Muscle layer of colon (tissue), 2 donors: ENCODE measurements at regions not wholly inside any gene's neighbourhood (a gene's known extent, or its start where the extent isn't known, plus 50 kb on each side); places are given as distances from the start of the nearest gene placed in this dataset.

Experiments
- H3K27ac ChIP-seq: one replicate; pipeline ENCODE4 v1.7.0; 2013; ENCODE audit warnings: low read depth, mild to moderate bottlenecking, low read length, moderate library complexity
- H3K27me3 ChIP-seq, 2 donors: one replicate each; pipeline ENCODE4 v1.7.0; 2013; ENCODE audit warnings: low read length in 2 of 2, mild to moderate bottlenecking in 2 of 2; ENCODE audit not compliant: insufficient read depth in 2 of 2, control insufficient read depth in 1 of 2
- H3K36me3 ChIP-seq: one replicate; pipeline ENCODE4 v1.7.0; 2013; ENCODE audit warnings: mild to moderate bottlenecking, low read length; ENCODE audit not compliant: insufficient read depth
- H3K4me1 ChIP-seq: one replicate; pipeline ENCODE4 v1.7.0; 2013; ENCODE audit warnings: mild to moderate bottlenecking, low read length; ENCODE audit not compliant: insufficient read depth
- H3K4me3 ChIP-seq, 2 donors: one replicate each; pipeline ENCODE4 v1.7.0; 2013; ENCODE audit warnings: low read length in 2 of 2, low read depth in 1 of 2, mild to moderate bottlenecking in 1 of 2, moderate library complexity in 1 of 2
- H3K9ac ChIP-seq: one replicate; pipeline ENCODE4 v1.7.0; 2013; ENCODE audit warnings: low read length
- H3K9me3 ChIP-seq: one replicate; pipeline ENCODE4 v1.7.0; 2013; ENCODE audit warnings: mild to moderate bottlenecking, low read length
- donor health status: abdominal sarcoma.
- donor health status: Adenocarcinoma of cecum.

DNA sequence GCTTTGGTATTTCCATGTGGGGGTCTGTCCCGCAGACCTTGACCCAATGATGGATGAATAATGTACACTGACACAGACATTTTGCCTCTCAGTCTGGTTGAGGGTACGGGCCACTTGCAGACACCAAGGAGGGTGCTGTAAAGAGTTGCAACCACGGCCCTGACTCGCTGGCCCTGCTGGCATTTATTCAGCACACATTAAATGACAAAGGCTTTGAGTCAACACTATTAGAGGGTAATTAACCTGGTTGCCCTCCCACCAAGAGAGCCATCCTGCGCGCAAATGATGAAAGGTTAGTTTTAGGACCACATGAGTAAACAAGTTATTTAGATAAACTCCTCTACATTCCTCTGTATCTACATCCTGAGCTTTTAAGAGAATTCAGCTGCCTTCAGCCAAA, 308.9 kb upstream of the MMS22L start:
- no peak overlapping the region for H3K9ac ChIP-seq
- no peaks in the 10 kb centered on the region for H3K27me3 ChIP-seq
- H3K9me3 ChIP-seq = no peaks in the 10 kb centered on the region
- no peak overlapping the region for H3K27ac ChIP-seq
- no peak overlapping the region for H3K4me3 ChIP-seq
- H3K36me3 ChIP-seq = no peaks in the 10 kb centered on the region
- H3K4me1 ChIP-seq = no peaks in the 10 kb centered on the region

DNA sequence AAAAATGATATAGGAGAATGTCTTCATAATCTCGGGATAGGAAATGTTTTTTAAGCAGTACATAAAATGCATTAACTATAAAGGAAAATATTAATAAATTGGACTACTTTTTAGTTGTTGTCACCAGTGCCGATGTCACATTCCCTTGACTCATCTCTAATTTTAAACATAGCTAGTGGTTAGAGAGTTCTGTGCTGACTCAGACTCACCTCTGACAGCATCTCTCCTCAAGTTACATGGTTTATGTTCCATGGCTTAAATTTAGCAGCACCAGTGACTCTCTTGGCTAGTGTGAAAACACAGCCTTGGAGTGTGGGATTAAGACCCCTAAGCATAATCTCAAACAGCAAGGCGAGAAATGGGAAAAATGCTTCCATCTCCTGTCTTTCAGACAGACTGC, 311.8 kb upstream of the MMS22L start:
- Histone ChIP-seq H3K4me1 (no peaks in the 10 kb centered on the region), H3K9me3 (no peaks in the 10 kb centered on the region), H3K27ac (no peak overlapping the region), H3K4me3 (no peak overlapping the region), H3K27me3 (no peaks in the 10 kb centered on the region), H3K9ac (no peak overlapping the region), H3K36me3 (no peaks in the 10 kb centered on the region)

DNA sequence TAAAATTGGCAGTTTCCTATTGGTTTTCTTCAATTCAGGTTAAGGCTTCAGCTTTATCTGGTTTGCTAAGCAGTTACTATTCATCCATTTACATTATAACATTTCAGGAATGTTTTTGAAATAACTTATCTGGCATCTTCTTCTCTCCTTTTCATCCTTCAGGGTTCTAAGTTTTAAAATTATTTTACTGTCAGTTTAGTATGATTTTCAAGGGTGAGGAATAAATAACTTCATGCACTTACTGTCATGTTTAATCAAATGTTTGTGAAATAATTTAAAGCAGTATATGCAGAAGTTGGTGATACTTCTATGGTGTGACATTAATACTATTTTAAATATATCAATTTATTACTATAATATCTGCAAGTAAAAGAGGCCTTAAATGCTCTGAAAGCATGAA, 338.1 kb upstream of the MMS22L start:
- Histone ChIP-seq H3K27ac (no peak overlapping the region), H3K4me1 (no peaks in the 10 kb centered on the region), H3K27me3 (no peaks in the 10 kb centered on the region), H3K9me3 (peaks cover 4% of the 10 kb centered on the region), H3K9ac (no peak overlapping the region), H3K36me3 (no peaks in the 10 kb centered on the region), H3K4me3 (no peak overlapping the region)

DNA sequence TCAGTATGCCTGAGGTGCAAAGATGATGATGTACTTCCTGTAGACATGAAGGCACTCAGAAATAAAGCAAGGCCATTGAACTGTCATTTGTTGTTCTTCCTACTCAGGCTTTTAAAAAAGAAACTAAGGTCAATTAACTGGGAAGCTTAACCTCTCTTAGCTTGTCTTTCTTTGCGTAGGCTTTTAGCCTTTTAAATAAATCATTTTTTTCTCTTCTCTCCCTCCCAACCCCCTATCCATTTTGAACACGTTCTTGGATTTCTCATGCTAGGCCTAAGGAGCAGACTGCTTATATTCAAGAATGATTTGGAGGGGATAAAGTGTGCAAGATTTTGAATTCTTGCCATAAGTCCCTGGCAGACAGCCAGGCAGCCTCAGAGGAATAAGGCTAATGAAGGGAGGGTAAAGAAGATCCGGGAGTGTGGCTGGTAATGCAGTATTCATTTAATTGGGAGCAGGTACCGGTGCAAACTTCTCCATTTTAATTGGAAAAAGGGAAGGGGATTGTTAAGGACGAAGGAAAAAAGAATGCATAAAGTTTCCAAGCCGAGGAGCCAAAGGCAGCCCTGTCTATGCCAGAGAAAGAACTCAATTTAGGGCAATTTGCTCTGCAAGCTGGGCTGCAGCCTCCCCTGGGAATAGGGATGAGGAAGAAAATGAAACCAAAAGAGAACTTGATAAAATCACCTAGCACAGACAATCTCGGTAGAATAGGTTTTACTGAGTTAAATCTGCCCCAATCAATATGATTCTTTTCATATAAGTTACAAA, 343.8 kb upstream of the MMS22L start:
- Histone ChIP-seq H3K36me3 (no peaks in the 10 kb centered on the region), H3K27ac (no peak overlapping the region), H3K27me3 (no peaks in the 10 kb centered on the region), H3K4me3 (peak overlapping the region; percentile 11 to 42), H3K4me1 (peaks cover 5% of the 10 kb centered on the region), H3K9ac (no peak overlapping the region), H3K9me3 (no peaks in the 10 kb centered on the region)

DNA sequence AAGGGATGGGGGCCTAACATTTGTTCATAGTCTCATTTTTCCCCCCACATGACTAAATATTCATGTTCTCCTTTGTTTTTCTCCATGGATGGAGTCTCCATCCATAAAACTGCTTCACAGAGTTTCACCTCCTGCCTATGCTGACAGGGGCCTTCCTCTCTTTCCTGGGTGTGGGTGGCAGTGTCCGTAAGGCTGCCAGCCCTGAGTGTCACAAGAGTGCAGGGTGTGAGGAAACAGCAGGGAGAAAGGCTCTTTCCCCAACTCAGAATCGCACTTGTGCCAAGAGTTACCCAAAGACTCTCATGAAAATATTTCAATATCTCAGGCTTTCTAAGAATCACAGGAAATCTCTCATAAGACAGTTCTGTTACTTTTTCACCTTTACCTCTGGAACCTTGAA, 346.2 kb upstream of the MMS22L start:
- no peak overlapping the region for H3K4me3 ChIP-seq
- H3K27me3 ChIP-seq = no peaks in the 10 kb centered on the region
- H3K4me1 ChIP-seq = peaks cover 5% of the 10 kb centered on the region
- no peaks in the 10 kb centered on the region for H3K9me3 ChIP-seq
- H3K27ac ChIP-seq = no peak overlapping the region
- no peaks in the 10 kb centered on the region for H3K36me3 ChIP-seq
- no peak overlapping the region for H3K9ac ChIP-seq

DNA sequence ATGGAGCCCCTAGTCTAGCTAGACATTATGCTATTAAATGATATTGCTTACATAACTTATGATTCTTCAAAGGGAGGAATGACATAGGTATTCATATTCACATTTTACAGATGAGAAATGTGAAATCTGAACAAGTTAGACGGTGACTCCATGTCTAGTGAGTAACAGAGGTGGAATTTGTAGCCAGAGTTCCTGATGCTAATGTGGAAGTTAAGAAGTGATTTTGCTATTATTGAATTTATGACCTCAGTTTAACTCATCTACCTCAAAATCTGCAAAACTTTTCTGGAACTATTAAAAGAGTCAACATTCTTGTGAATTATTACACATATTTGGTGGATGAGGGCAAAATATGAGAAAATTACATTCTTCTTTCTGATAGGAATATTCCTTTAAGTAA, 347.6 kb upstream of the MMS22L start:
- no peak overlapping the region for H3K27ac ChIP-seq
- H3K9ac ChIP-seq = no peak overlapping the region
- no peaks in the 10 kb centered on the region for H3K9me3 ChIP-seq
- peaks cover 5% of the 10 kb centered on the region for H3K4me1 ChIP-seq
- no peaks in the 10 kb centered on the region for H3K27me3 ChIP-seq
- H3K4me3 ChIP-seq = no peak overlapping the region
- H3K36me3 ChIP-seq = no peaks in the 10 kb centered on the region

DNA sequence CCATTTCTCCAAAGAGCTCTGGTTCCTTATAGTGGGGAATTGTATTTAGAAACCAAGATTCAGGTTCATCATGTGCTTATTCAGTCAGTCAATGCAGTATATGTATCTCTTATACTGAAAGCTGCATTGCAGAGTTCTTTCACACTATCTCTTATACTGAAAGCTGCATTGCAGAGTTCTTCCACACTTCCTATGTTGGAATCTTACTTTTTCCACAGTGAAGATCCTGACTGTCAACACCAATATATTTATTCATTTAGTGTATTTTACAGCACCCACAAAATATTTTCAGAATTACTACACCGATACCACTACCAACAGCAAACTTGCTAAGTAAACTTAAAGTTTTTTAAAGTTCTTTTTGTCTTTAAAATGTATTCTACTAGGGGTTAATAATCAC, 349.3 kb upstream of the MMS22L start:
- no peaks in the 10 kb centered on the region for H3K27me3 ChIP-seq
- H3K36me3 ChIP-seq = no peaks in the 10 kb centered on the region
- H3K9me3 ChIP-seq = no peaks in the 10 kb centered on the region
- no peak overlapping the region for H3K9ac ChIP-seq
- H3K4me3 ChIP-seq = no peak overlapping the region
- H3K27ac ChIP-seq = no peak overlapping the region
- H3K4me1 ChIP-seq = no peaks in the 10 kb centered on the region

DNA sequence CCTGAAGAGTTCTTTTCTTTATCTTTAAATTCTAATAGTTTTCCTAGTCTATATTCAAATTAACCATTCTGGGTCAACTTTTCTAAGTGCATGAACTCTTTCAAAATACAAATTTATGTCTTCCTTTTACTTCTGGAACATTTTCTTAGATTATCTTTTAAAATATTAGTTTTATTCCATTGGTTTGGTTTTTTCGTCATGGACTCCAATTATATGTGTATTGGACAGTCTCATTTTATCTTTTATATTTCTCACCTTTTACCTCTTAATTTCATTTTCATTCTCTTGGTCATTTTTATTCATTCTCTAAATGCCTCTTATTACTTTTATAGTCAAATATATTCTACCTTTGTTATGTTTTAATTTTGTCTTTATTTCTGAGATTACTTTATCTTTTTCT, 356.7 kb upstream of the MMS22L start:
- Histone ChIP-seq H3K4me3 (no peak overlapping the region), H3K27me3 (no peaks in the 10 kb centered on the region), H3K9ac (no peak overlapping the region), H3K36me3 (no peaks in the 10 kb centered on the region), H3K27ac (no peak overlapping the region), H3K9me3 (no peaks in the 10 kb centered on the region), H3K4me1 (no peaks in the 10 kb centered on the region)

DNA sequence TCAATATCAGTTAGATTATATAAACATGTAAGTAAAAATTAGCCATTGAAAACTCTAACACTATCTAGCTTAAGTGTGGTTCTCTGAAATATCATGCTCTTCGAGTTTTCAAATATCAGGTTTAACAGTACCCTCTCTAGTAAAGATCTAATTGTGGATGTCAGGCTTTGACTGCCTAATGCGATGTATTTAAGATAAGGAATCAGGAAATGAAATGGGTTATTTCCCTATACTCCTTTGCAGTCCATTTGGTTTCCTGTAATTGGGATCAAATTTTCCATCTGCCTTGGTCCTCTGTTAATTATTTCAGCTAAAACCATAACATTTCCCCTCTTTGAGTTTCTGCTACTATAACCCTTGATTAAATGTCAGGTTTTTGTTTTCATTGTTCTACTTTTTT, 361.3 kb upstream of the MMS22L start:
- H3K4me1 ChIP-seq = no peaks in the 10 kb centered on the region
- H3K27me3 ChIP-seq = no peaks in the 10 kb centered on the region
- H3K36me3 ChIP-seq = no peaks in the 10 kb centered on the region
- H3K9me3 ChIP-seq = no peaks in the 10 kb centered on the region
- H3K4me3 ChIP-seq = no peak overlapping the region
- no peak overlapping the region for H3K9ac ChIP-seq
- no peak overlapping the region for H3K27ac ChIP-seq

DNA sequence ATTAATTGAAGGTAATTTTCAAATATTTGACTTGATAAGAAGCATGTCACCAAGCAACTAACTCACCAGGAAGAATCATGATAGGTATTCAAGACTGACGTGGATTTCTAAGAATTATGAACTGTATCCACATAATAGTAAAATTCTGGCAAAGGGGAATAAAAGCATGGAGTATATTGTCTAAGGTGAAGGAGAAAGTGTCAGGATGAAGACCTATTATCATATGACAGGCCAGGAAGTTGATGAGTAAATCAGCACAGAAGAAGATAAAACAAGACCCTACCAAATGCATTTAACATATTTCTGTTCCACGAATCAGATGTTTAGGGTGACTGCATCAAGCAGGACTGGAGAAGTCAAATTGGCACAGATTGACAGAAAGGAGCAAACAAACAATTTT, 362.7 kb upstream of the MMS22L start:
- Histone ChIP-seq H3K4me3 (no peak overlapping the region), H3K9me3 (no peaks in the 10 kb centered on the region), H3K27me3 (no peaks in the 10 kb centered on the region), H3K36me3 (no peaks in the 10 kb centered on the region), H3K4me1 (no peaks in the 10 kb centered on the region), H3K27ac (no peak overlapping the region), H3K9ac (no peak overlapping the region)

DNA sequence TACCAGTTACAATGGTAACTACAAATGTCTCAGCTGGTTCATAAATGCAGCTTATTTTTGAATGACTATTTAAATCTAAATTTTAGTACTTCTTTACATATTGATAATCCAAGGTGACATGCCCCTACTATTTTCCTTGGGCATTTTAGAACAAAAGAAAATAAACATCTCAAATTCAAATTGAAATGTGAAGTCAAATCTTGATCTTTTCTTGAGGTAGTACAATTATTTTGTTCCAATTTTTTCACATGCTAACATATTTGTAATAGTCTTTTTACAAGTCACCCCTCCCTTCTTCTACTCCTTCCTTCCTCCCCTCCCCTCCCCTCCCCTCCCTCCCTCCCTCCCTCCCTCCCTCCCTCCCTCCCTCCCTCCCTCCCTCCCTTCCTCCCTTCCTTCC, 370.1 kb upstream of the MMS22L start:
- Histone ChIP-seq H3K36me3 (no peaks in the 10 kb centered on the region), H3K4me1 (no peaks in the 10 kb centered on the region), H3K9me3 (no peaks in the 10 kb centered on the region), H3K27ac (no peak overlapping the region), H3K4me3 (no peak overlapping the region), H3K27me3 (no peaks in the 10 kb centered on the region), H3K9ac (no peak overlapping the region)

DNA sequence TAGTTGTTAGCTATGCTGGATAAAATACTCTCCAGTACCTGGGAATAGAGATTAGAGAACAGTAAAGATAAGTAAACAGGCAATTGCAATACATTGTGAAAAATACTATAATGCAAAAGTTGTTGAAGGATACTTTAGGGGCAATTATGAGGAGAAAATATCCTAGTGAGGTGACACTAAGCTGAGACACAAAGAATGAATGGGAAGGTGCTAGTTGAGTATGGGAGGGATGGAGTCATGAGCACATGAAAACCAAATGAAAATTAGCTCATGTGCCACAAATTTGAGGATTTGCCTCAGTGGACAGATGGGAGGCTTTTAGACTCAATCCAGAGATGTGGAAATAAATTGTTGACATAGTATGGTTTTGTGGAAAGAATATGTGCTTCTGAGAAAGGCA, 370.5 kb upstream of the MMS22L start:
- H3K9ac ChIP-seq = no peak overlapping the region
- H3K9me3 ChIP-seq = no peaks in the 10 kb centered on the region
- H3K27ac ChIP-seq = no peak overlapping the region
- no peak overlapping the region for H3K4me3 ChIP-seq
- no peaks in the 10 kb centered on the region for H3K27me3 ChIP-seq
- H3K4me1 ChIP-seq = no peaks in the 10 kb centered on the region
- no peaks in the 10 kb centered on the region for H3K36me3 ChIP-seq
